ENCODE measurements at regions not wholly inside any gene's neighbourhood (a gene's known extent, or its start where the extent isn't known, plus 50 kb on each side); places are given as distances from the start of the nearest gene placed in this dataset.

GRCh38 chr14:54138024-54138353 is 181.4 kb upstream of the BMP4 start:
- no peak for DNase-seq (ENCODE audit: low read depth, low spot score)
- Histone ChIP-seq H3K9ac (ENCODE audit: insufficient read length) (no peak overlapping the region), H3K9me3 (ENCODE audit: low read depth, low read length) (no peaks in the 10 kb centered on the region), H3K4me3 (no peak overlapping the region), H3K27ac (no peak overlapping the region), H3K36me3 (ENCODE audit: insufficient read depth, low read length) (no peaks in the 10 kb centered on the region)
- TF ChIP-seq FOXP2 (optimal IDR thresholded peaks at IDR 0.05; ENCODE audit: control extremely low read depth, extremely low read length, insufficient read depth) (no peak), EZH2 (IDR thresholded peaks at IDR 0.05) (no peak), POLR2AphosphoS5 (IDR thresholded peaks at IDR 0.05; ENCODE audit: borderline replicate concordance, low read depth, low read length) (no peak)

DNA sequence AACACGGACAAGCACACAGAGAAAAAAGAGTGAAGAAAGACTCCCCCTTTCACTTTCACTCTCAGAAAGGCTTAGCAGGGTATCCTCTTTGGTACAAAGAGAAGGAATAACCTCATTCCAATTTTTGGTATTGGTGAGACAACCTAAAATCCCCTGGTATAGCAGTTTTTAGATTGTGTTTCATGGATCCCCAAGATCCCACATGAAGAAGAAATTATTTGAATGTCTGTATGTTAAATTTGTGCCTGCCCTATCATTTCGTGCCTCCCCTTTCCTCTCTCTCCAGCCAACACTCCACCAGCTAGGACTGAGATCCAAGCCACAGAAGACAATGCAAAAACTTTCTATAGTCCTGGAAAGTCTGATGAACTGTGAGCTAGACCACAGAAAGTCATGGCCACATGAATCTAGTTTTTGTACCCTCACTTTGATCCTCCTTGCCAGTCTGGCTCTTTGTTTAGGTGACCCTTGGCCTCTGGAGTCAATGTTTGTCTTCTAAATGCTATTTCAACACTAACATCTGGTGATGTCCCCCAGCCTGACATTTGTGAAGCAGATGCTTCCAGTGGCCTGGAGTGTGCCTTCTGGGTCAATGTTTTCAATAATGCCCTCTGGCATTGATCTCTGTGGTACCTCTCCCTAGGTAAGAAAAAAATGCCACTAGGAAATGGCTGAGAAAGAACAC is 181.9 kb upstream of the BMP4 start:
- no peak for DNase-seq (ENCODE audit: low read depth, low spot score)
- no peak overlapping the region for H3K9ac ChIP-seq (ENCODE audit: insufficient read length)
- H3K36me3 ChIP-seq (ENCODE audit: insufficient read depth, low read length): no peaks in the 10 kb centered on the region
- no peak for TF ChIP-seq POLR2AphosphoS5 (IDR thresholded peaks at IDR 0.05; ENCODE audit: borderline replicate concordance, low read depth, low read length)
- no peak for TF ChIP-seq FOXP2 (optimal IDR thresholded peaks at IDR 0.05; ENCODE audit: control extremely low read depth, extremely low read length, insufficient read depth)
- no peak for TF ChIP-seq EZH2 (IDR thresholded peaks at IDR 0.05)
- no peaks in the 10 kb centered on the region for H3K9me3 ChIP-seq (ENCODE audit: low read depth, low read length)
- H3K27ac ChIP-seq: no peak overlapping the region
- no peak overlapping the region for H3K4me3 ChIP-seq

- Histone ChIP-seq H3K9me3 (ENCODE audit: low read depth, low read length) (no peaks in the 10 kb centered on the region), H3K9ac (ENCODE audit: insufficient read length) (no peak overlapping the region), H3K27ac (no peak overlapping the region), H3K36me3 (ENCODE audit: insufficient read depth, low read length) (no peaks in the 10 kb centered on the region), H3K4me3 (no peak overlapping the region)
- TF ChIP-seq POLR2AphosphoS5 (IDR thresholded peaks at IDR 0.05; ENCODE audit: borderline replicate concordance, low read depth, low read length): no peak
- no peak for TF ChIP-seq FOXP2 (optimal IDR thresholded peaks at IDR 0.05; ENCODE audit: control extremely low read depth, extremely low read length, insufficient read depth)
- TF ChIP-seq EZH2 (IDR thresholded peaks at IDR 0.05): no peak
- DNase-seq (ENCODE audit: low read depth, low spot score): no peak
Measured at GRCh38 chr14:54140551-54140950, 183.9 kb upstream of the BMP4 start.

GRCh38 chr14:54146601-54147000 is 190.0 kb upstream of the BMP4 start:
- H3K36me3 ChIP-seq (ENCODE audit: insufficient read depth, low read length): no peaks in the 10 kb centered on the region
- TF ChIP-seq POLR2AphosphoS5 (IDR thresholded peaks at IDR 0.05; ENCODE audit: borderline replicate concordance, low read depth, low read length): no peak
- no peak for TF ChIP-seq FOXP2 (optimal IDR thresholded peaks at IDR 0.05; ENCODE audit: control extremely low read depth, extremely low read length, insufficient read depth)
- TF ChIP-seq EZH2 (IDR thresholded peaks at IDR 0.05): no peak

GRCh38 chr14:54147282-54147681 is 190.7 kb upstream of the BMP4 start:
- Histone ChIP-seq H3K36me3 (ENCODE audit: insufficient read depth, low read length) (no peaks in the 10 kb centered on the region), H3K9me3 (ENCODE audit: low read depth, low read length) (no peaks in the 10 kb centered on the region), H3K27ac (no peak overlapping the region), H3K9ac (ENCODE audit: insufficient read length) (no peak overlapping the region), H3K4me3 (no peak overlapping the region)
- no peak for TF ChIP-seq FOXP2 (optimal IDR thresholded peaks at IDR 0.05; ENCODE audit: control extremely low read depth, extremely low read length, insufficient read depth)
- TF ChIP-seq POLR2AphosphoS5 (IDR thresholded peaks at IDR 0.05; ENCODE audit: borderline replicate concordance, low read depth, low read length): no peak
- TF ChIP-seq EZH2 (IDR thresholded peaks at IDR 0.05): no peak
- no peak for DNase-seq (ENCODE audit: low read depth, low spot score)

More at GRCh38 chr14:54146601-54147000, 190.0 kb upstream of the BMP4 start:
- no peaks in the 10 kb centered on the region for H3K9me3 ChIP-seq (ENCODE audit: low read depth, low read length)
- no peak overlapping the region for H3K27ac ChIP-seq
- H3K9ac ChIP-seq (ENCODE audit: insufficient read length): no peak overlapping the region
- H3K4me3 ChIP-seq: no peak overlapping the region
- DNase-seq (ENCODE audit: low read depth, low spot score): no peak

- H3K9ac ChIP-seq (ENCODE audit: insufficient read length): no peak overlapping the region
- H3K4me3 ChIP-seq: no peak overlapping the region
- no peak for DNase-seq (ENCODE audit: low read depth, low spot score)
- TF ChIP-seq POLR2AphosphoS5 (IDR thresholded peaks at IDR 0.05; ENCODE audit: borderline replicate concordance, low read depth, low read length): no peak
- TF ChIP-seq FOXP2 (optimal IDR thresholded peaks at IDR 0.05; ENCODE audit: control extremely low read depth, extremely low read length, insufficient read depth): no peak
- TF ChIP-seq EZH2 (IDR thresholded peaks at IDR 0.05): no peak
- H3K36me3 ChIP-seq (ENCODE audit: insufficient read depth, low read length): no peaks in the 10 kb centered on the region
- no peaks in the 10 kb centered on the region for H3K9me3 ChIP-seq (ENCODE audit: low read depth, low read length)
- H3K27ac ChIP-seq: no peak overlapping the region
Measured at GRCh38 chr14:54147758-54148157, 191.1 kb upstream of the BMP4 start.

- H3K27ac ChIP-seq: no peak overlapping the region
Measured at GRCh38 chr14:54148251-54148650, 191.6 kb upstream of the BMP4 start.

GRCh38 chr14:54152351-54152750 is 195.7 kb upstream of the BMP4 start:
- Histone ChIP-seq H3K27ac (no peak overlapping the region), H3K36me3 (ENCODE audit: insufficient read depth, low read length) (no peaks in the 10 kb centered on the region), H3K9me3 (ENCODE audit: low read depth, low read length) (no peaks in the 10 kb centered on the region), H3K9ac (ENCODE audit: insufficient read length) (no peak overlapping the region), H3K4me3 (no peak overlapping the region)
- TF ChIP-seq EZH2 (IDR thresholded peaks at IDR 0.05) (no peak), FOXP2 (optimal IDR thresholded peaks at IDR 0.05; ENCODE audit: control extremely low read depth, extremely low read length, insufficient read depth) (no peak), POLR2AphosphoS5 (IDR thresholded peaks at IDR 0.05; ENCODE audit: borderline replicate concordance, low read depth, low read length) (no peak)
- DNase-seq (ENCODE audit: low read depth, low spot score): no peak

More at GRCh38 chr14:54148251-54148650, 191.6 kb upstream of the BMP4 start:
- TF ChIP-seq FOXP2 (optimal IDR thresholded peaks at IDR 0.05; ENCODE audit: control extremely low read depth, extremely low read length, insufficient read depth): no peak
- no peak for TF ChIP-seq EZH2 (IDR thresholded peaks at IDR 0.05)
- no peak for TF ChIP-seq POLR2AphosphoS5 (IDR thresholded peaks at IDR 0.05; ENCODE audit: borderline replicate concordance, low read depth, low read length)
- Histone ChIP-seq H3K9ac (ENCODE audit: insufficient read length) (no peak overlapping the region), H3K9me3 (ENCODE audit: low read depth, low read length) (no peaks in the 10 kb centered on the region), H3K4me3 (no peak overlapping the region), H3K36me3 (ENCODE audit: insufficient read depth, low read length) (no peaks in the 10 kb centered on the region)
- no peak for DNase-seq (ENCODE audit: low read depth, low spot score)
